Activated CD4-positive, alpha-beta memory T cell treated with anti-CD3 and anti-CD28 coated beads, Interleukin-2, amount 10 ng/mL, durations not matched to agents 7 days and 5 days (primary cell): ENCODE measurements at regions not wholly inside any gene's neighbourhood (a gene's known extent, or its start where the extent isn't known, plus 50 kb on each side); places are given as distances from the start of the nearest gene placed in this dataset.

Experiments used
- CTCF ChIA-PET: fragments of 350-600 bp; sonication (Branson Sonifier 250); formaldehyde crosslinking; loops from one replicate; lab custom pipeline; 2021; ENCODE audit warnings: antibody characterized with exemption, inconsistent platforms; lab: Charles Lee
- POLR2A ChIA-PET: fragments of 350-600 bp; sonication (Branson Sonifier 250); formaldehyde crosslinking; loops from one replicate; lab custom pipeline; 2021; ENCODE audit warnings: antibody characterized with exemption; lab: Charles Lee
- DNase-seq: peaks from one replicate; pipeline ENCODE4 v3.0.0-alpha.2; 2020
- H3K27ac Mint-ChIP-seq: one replicate; pipeline ENCODE4 v1.8.0; 2021; ENCODE audit warnings: mild to moderate bottlenecking, mixed read lengths
- H3K27me3 Mint-ChIP-seq: one replicate; pipeline ENCODE4 v1.8.0; 2021; ENCODE audit warnings: mixed read lengths
- H3K36me3 Mint-ChIP-seq: one replicate; pipeline ENCODE4 v1.8.0; 2021; ENCODE audit warnings: low read depth, mixed read lengths
- H3K4me1 Mint-ChIP-seq: one replicate; pipeline ENCODE4 v1.8.0; 2021; ENCODE audit warnings: mixed read lengths
- H3K4me3 Mint-ChIP-seq: one replicate; pipeline ENCODE4 v1.8.0; 2021; ENCODE audit warnings: mild to moderate bottlenecking, mixed read lengths
- H3K9me3 Mint-ChIP-seq: one replicate; pipeline ENCODE4 v1.8.0; 2021; ENCODE audit warnings: mixed read lengths

GRCh38 chr20:11539450-11539849 lies 378.2 kb upstream of the BTBD3 start:
- POLR2A ChIA-PET: no interaction called here
- Mint-ChIP-seq H3K36me3 (no peaks in the 10 kb centered on the region), H3K4me1 (no peaks in the 10 kb centered on the region), H3K9me3 (no peaks in the 10 kb centered on the region), H3K27me3 (no peaks in the 10 kb centered on the region), H3K27ac (no peak overlapping the region), H3K4me3 (no peak overlapping the region)
- CTCF ChIA-PET: no interaction called here
- DNase-seq: no peak

DNA sequence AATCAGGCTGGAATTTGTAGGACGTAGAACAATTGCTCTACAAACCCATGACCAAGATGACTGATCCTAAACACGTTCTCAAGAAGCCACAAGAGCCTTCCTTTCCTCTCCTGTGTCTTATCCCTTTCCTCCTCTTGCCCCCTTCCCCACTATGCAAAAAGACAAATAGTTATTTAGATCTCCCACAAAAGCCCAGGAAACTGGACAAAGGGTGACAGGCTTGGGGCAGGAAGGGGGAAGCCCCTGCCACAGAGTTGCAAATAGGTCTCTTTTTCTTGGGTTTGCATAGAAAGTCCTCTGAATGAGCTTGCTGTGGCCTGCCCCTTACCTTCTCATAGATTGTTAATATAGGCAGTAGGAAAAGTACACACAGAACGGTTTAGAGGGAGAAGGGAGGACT lies 377.1 kb upstream of the BTBD3 start:
- Mint-ChIP-seq H3K4me1 (no peaks in the 10 kb centered on the region), H3K4me3 (no peak overlapping the region), H3K9me3 (no peaks in the 10 kb centered on the region), H3K27ac (no peak overlapping the region), H3K36me3 (no peaks in the 10 kb centered on the region), H3K27me3 (no peaks in the 10 kb centered on the region)
- ChIA-PET POLR2A (no interaction called here), CTCF (no interaction called here)
- no peak for DNase-seq

DNA sequence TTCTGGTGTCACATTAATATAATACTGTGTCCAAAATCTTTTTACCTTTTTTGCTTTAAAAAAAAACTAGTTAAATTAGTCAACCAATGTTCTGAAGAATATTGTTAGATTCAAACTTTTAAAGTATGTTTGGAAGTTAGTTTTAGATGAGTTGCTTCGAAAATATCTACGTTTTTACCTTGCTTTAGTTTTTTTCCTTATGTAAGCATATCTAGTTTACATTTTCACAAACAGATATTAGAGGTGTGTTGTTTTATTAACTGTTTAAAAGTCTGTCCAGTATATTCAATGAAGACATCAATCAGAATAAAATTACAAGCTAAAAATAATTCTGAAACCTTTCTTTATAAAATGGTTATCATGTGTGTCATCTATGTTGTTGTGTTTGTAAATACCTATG lies 375.0 kb upstream of the BTBD3 start:
- POLR2A ChIA-PET: no interaction called here
- Mint-ChIP-seq H3K4me3 (no peak overlapping the region), H3K4me1 (no peaks in the 10 kb centered on the region), H3K36me3 (no peaks in the 10 kb centered on the region), H3K9me3 (no peaks in the 10 kb centered on the region), H3K27me3 (no peaks in the 10 kb centered on the region), H3K27ac (no peak overlapping the region)
- CTCF ChIA-PET: no interaction called here
- no peak for DNase-seq

DNA sequence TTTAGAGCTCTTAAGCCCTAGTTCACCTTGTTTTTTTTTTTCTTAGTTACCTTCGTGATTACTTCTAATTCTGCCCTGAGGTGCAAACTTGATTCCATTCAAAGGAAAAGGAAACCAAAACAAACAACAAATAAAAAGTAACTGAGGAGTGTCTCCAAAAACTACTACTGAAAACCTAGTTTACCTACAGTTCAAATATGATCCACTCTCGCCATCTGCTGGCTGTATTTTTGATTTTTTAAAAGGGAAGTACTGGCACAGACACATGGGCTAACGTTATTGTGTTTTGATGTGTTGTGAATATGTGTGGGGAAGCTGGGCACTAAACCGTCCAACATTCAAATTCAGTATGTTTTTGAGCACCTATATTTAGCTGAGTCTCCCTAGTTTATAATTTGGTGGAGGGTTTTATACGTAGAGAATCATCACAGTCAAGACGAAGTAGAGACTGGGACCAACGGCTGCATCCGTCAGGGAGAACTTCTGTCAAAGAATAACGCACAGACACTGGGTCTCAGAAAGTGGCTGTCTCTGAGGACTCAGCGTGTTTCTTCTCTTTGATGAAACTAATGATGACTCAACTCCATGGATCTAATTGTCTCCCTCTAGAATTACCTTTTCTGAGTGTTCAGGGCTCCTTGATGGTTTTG lies 373.5 kb upstream of the BTBD3 start:
- CTCF ChIA-PET: no interaction called here
- Mint-ChIP-seq H3K36me3 (no peaks in the 10 kb centered on the region), H3K27me3 (no peaks in the 10 kb centered on the region)

GRCh38 chr20:11546939-11547338 lies 370.8 kb upstream of the BTBD3 start:
- H3K36me3 Mint-ChIP-seq: no peaks in the 10 kb centered on the region
- no peak overlapping the region for H3K27ac Mint-ChIP-seq
- no peaks in the 10 kb centered on the region for H3K4me1 Mint-ChIP-seq
- H3K4me3 Mint-ChIP-seq: no peak overlapping the region
- H3K27me3 Mint-ChIP-seq: no peaks in the 10 kb centered on the region
- CTCF ChIA-PET: no interaction called here
- POLR2A ChIA-PET: no interaction called here
- H3K9me3 Mint-ChIP-seq: peaks cover 2% of the 10 kb centered on the region
- DNase-seq: no peak

More for the DNA sequence above, 373.5 kb upstream of the BTBD3 start:
- no peak overlapping the region for H3K4me3 Mint-ChIP-seq
- POLR2A ChIA-PET: no interaction called here
- no peak overlapping the region for H3K27ac Mint-ChIP-seq
- DNase-seq: no peak
- H3K9me3 Mint-ChIP-seq: no peaks in the 10 kb centered on the region
- H3K4me1 Mint-ChIP-seq: no peaks in the 10 kb centered on the region

DNA sequence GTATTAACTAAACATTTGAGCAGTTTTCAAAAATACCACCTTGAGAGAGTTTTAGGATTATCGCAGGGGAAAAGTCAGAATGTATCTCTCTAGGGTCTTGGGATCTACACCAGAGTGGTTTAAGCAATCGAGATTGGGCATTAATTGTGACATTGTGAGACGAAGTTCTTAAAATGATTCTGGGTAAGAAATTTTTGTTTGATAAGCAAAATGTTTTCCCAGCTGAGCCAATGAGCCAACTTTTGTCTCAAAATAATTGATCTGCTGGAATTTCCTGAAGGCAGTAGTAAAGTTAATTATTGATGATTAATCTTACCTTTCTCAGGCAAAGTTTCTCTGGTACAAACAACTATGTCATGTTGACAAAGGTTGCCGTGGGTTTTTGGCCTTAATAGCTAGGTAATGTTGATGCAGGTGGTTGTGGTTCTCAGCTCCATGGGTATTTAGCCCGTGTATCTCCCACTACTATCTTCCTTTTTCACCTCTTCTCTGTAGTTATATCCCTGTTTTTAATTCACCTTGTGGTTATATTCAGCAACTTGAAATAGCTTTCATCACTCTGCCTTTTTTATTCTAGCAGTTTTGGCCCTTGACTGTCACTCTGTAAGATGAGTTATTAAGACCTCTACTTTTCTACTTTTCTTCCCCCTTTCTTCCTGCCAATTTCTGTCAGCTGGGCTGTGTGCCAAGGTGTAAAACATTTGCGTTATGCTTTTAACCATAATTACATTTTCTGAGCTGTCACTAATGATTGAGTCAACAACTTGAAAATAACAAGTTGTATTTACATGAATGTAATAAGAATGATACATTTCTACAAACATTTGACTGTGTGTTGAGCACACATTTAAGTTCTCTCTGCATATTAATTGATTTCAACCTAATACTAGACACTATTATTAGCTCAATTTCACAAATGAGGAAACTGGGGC lies 368.3 kb upstream of the BTBD3 start:
- H3K4me3 Mint-ChIP-seq: no peak overlapping the region
- CTCF ChIA-PET: no interaction called here

GRCh38 chr20:11550657-11551338 lies 366.9 kb upstream of the BTBD3 start:
- DNase-seq: no peak
- Mint-ChIP-seq H3K36me3 (no peaks in the 10 kb centered on the region), H3K27ac (no peak overlapping the region), H3K9me3 (peaks cover 2% of the 10 kb centered on the region), H3K4me1 (no peaks in the 10 kb centered on the region), H3K27me3 (no peaks in the 10 kb centered on the region), H3K4me3 (no peak overlapping the region)
- ChIA-PET POLR2A (no interaction called here), CTCF (no interaction called here)

More for the DNA sequence above, 368.3 kb upstream of the BTBD3 start:
- no peak for DNase-seq
- no peaks in the 10 kb centered on the region for H3K4me1 Mint-ChIP-seq
- H3K36me3 Mint-ChIP-seq: no peaks in the 10 kb centered on the region
- H3K27me3 Mint-ChIP-seq: no peaks in the 10 kb centered on the region
- H3K9me3 Mint-ChIP-seq: peaks cover 2% of the 10 kb centered on the region
- POLR2A ChIA-PET: no interaction called here
- H3K27ac Mint-ChIP-seq: no peak overlapping the region

DNA sequence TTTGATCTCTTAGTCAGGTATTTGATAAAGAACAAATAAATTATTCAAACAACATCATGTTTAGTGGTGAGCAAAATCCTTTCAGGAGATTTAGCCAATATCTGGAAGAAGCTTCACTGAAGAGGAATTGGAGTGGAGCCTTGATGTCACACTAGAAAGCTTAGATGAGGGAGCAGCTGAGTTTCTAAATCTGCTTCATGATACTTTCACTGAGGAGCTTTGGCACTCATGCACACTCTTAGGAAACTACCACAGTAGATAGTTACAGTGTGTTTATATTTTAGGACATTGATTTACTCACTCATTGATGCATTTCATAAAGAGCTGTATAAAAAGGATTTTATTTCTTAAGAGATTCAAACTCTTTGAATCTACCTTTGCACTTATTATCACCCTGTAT lies 366.2 kb upstream of the BTBD3 start:
- Mint-ChIP-seq H3K4me3 (no peak overlapping the region), H3K9me3 (peaks cover 2% of the 10 kb centered on the region), H3K27me3 (no peaks in the 10 kb centered on the region), H3K4me1 (no peaks in the 10 kb centered on the region), H3K36me3 (no peaks in the 10 kb centered on the region), H3K27ac (no peak overlapping the region)
- ChIA-PET CTCF (no interaction called here), POLR2A (no interaction called here)
- no peak for DNase-seq

DNA sequence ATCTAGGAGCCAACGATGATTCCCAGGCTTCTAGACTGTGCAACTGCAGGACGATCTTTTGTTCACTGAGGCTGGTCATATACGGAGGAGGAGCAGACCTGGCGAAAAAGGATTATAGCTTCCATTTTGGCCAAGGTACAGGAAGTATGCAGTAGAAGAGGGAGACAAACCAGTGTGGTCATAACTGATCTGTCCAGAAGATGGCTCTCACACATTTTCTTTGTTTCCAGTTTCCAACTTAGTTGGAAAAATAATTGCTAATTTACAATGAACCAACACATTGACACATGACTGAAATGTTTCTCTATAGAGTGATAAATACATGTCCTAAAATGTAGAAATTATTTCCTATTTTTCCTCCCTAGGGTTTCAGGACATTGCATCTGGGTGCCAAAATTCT lies 364.1 kb upstream of the BTBD3 start:
- no peaks in the 10 kb centered on the region for H3K27me3 Mint-ChIP-seq
- no peak for DNase-seq
- ChIA-PET CTCF (no interaction called here), POLR2A (no interaction called here)
- H3K27ac Mint-ChIP-seq: no peak overlapping the region
- H3K9me3 Mint-ChIP-seq: peaks cover 4% of the 10 kb centered on the region
- H3K4me3 Mint-ChIP-seq: no peak overlapping the region
- no peaks in the 10 kb centered on the region for H3K4me1 Mint-ChIP-seq
- H3K36me3 Mint-ChIP-seq: no peaks in the 10 kb centered on the region

DNA sequence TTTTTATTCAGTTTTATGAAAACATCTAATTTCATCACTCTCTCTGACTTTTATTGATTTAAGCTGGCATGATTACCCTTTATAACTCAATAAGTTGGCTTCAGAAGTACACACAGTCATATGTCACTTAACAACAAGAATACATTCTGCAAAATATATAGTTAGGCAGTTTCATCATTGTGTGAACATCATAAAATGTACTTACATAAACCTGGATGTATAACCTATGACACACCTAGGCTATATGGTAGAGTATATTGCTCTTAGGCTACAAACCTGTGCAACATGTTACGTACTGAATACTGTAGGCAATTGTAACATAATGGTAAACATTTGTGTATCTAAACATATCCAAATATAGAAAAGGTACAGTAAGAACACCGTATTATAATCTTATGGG lies 362.2 kb upstream of the BTBD3 start:
- CTCF ChIA-PET: no interaction called here
- Mint-ChIP-seq H3K4me1 (no peaks in the 10 kb centered on the region), H3K27me3 (no peaks in the 10 kb centered on the region), H3K36me3 (no peaks in the 10 kb centered on the region), H3K4me3 (no peak overlapping the region), H3K27ac (no peak overlapping the region), H3K9me3 (peaks cover 6% of the 10 kb centered on the region)
- POLR2A ChIA-PET: no interaction called here
- DNase-seq: no peak

DNA sequence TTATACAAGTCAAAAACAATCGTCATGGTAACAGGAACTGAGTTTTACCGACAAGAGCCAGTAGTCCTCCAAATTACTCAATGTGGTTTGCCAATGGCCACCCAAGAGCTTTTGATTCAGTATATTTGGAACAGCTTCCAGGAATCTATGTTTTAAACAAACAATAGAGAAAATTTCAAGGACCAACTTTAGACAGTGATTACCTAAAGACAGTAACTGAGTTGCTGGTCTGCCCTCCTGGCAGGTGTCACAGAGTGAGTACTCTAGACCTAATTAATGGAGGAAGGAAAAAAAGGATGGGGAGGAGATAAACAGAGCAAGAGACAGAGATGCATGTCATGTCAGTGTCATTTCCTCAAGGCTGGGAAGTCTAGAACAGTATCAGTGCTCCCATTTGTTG lies 361.3 kb upstream of the BTBD3 start:
- no peak for DNase-seq
- ChIA-PET CTCF (no interaction called here), POLR2A (no interaction called here)
- Mint-ChIP-seq H3K9me3 (peaks cover 5% of the 10 kb centered on the region), H3K4me1 (no peaks in the 10 kb centered on the region), H3K27ac (no peak overlapping the region), H3K27me3 (no peaks in the 10 kb centered on the region), H3K4me3 (no peak overlapping the region), H3K36me3 (no peaks in the 10 kb centered on the region)

GRCh38 chr20:11564491-11564890 lies 353.2 kb upstream of the BTBD3 start:
- DNase-seq: no peak
- peaks cover 3% of the 10 kb centered on the region for H3K9me3 Mint-ChIP-seq
- ChIA-PET CTCF (no interaction called here), POLR2A (no interaction called here)
- H3K27me3 Mint-ChIP-seq: no peaks in the 10 kb centered on the region
- no peak overlapping the region for H3K27ac Mint-ChIP-seq
- no peaks in the 10 kb centered on the region for H3K4me1 Mint-ChIP-seq
- no peaks in the 10 kb centered on the region for H3K36me3 Mint-ChIP-seq
- no peak overlapping the region for H3K4me3 Mint-ChIP-seq

- Mint-ChIP-seq H3K27ac (no peak overlapping the region), H3K4me1 (no peaks in the 10 kb centered on the region), H3K9me3 (peaks cover 5% of the 10 kb centered on the region), H3K27me3 (no peaks in the 10 kb centered on the region), H3K4me3 (no peak overlapping the region), H3K36me3 (no peaks in the 10 kb centered on the region)
- ChIA-PET CTCF (no interaction called here), POLR2A (no interaction called here)
- no peak for DNase-seq
These were observed 348.5 kb upstream of the BTBD3 start for GRCh38 chr20:11569163-11569562.
